ENCODE measurements at regions not wholly inside any gene's neighbourhood (a gene's known extent, or its start where the extent isn't known, plus 50 kb on each side); places are given as distances from the start of the nearest gene placed in this dataset.

DNA sequence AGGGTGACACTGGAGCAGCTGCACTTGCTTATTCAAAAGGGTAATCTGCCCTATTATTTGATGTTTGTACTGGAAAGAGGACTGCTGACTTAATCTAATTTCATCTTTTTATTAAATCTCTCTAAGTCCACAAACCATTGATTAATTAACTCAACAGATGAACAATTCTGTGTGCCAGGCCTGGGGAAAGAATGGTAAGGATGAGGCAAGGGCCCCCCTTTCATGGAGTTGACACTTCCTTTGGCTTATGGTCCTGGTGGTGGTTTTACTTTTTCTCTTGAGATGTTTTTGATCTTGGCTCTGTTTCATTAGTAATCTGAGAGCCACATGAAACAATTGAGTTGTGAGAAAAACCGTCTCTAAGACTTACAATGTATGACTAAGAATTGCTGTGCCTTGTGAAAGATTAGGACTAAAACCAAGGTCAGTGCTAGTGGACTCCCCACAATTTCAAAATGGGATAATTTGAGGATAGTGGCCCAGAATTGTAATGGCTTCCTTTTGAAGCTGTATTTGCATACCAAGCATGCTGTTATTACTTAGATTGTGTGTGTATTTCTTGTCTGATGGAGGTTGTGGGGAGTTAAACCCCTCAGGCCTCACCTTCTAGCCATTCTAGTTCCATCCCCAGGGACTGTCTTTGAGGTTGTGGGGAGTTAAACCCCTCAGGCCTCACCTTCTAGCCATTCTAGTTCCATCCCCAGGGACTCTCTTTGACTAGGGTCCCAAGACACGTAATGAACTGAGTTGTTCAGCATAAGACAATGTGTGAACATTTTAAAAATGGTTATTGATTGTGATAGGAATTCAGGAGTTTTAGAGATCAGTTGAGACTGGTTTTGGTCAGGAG is 52.5 kb upstream of the EVL start:
- TF ChIP-seq GABPA (IDR thresholded peaks at IDR 0.05; ENCODE audit: low read depth) (no peak), POLR2AphosphoS5 (IDR thresholded peaks at IDR 0.05; ENCODE audit: low read depth) (no peak)
